ENCODE measurements at regions not wholly inside any gene's neighbourhood (a gene's known extent, or its start where the extent isn't known, plus 50 kb on each side); places are given as distances from the start of the nearest gene placed in this dataset.

DNA sequence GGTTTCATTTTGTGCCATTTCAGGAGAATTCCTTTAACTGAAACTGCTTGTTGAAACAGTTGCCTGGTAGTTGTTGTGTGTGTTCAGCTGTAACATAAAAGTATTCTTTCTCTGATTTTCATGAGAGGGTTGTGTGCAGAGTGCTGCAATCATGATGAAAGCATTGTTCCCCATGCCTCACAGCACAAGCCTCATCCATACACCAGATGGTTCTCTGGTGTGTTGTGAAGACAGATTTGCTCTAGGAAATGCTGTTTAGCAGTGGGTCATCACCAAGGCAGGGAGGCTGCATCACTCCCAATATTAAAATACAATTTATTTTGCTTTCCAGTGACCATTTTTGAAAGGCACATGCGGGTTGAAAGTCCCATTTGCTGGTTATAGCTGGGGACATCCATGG lies 404.4 kb downstream of the AACS start:
- TF ChIP-seq, protein P1, sequence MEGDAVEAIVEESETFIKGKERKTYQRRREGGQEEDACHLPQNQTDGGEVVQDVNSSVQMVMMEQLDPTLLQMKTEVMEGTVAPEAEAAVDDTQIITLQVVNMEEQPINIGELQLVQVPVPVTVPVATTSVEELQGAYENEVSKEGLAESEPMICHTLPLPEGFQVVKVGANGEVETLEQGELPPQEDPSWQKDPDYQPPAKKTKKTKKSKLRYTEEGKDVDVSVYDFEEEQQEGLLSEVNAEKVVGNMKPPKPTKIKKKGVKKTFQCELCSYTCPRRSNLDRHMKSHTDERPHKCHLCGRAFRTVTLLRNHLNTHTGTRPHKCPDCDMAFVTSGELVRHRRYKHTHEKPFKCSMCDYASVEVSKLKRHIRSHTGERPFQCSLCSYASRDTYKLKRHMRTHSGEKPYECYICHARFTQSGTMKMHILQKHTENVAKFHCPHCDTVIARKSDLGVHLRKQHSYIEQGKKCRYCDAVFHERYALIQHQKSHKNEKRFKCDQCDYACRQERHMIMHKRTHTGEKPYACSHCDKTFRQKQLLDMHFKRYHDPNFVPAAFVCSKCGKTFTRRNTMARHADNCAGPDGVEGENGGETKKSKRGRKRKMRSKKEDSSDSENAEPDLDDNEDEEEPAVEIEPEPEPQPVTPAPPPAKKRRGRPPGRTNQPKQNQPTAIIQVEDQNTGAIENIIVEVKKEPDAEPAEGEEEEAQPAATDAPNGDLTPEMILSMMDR (IDR thresholded peaks at IDR 0.05; ENCODE audit: borderline replicate concordance, control extremely low read depth, extremely low read depth, insufficient read depth, missing control alignments) = no peak
- in situ Hi-C loops (cut with MboI; ENCODE audit: low sequenced_read_pairs, unreplicated experiment) = no loop called here
- no peak for DNase-seq (ENCODE audit: low spot score)

DNA sequence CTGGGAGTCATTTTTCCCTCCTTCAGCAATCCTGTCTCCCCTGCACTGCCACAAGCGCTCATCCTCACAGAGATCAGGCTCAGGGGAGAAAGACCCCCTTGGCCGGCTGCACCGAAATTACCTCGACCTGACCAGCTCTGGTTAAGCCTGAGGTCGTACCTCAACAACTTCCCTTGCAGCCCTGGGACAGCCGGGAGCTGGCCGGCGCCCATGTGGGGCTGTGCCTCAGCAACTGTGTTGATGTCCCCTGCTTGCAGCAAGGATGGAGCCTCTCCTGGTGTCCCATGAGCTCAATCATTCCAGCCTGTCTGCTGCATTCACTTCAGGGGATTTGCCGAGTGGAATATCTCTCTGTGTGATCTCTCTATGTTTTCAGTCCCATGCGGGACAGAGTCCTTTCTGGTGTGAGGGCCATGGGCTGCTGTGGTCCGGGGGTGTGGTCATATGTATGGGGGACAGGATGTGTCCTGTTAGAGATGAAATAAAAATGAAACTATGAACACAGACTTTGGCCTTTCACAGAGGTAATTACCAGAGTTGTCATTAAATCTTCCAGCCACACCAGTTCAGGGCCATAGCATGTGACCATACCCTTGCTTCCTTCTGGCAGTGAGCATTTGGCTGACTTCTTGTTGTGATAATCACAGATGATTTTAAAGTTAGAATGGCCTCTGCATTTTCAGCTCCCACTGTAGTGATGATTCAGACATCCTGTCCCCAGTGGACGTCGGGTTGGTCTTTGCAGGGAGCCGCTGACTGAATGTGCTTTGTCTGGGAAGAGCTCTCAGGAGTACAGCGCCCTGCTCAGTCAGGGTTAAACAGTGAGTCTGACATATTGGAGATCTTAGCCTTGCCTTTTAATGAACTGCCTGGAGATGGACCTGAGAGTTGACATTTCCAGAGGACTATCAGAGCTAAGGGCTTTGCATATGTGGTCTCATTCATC lies 405.9 kb downstream of the AACS start:
- TF ChIP-seq, protein P1 (IDR thresholded peaks at IDR 0.05; ENCODE audit: borderline replicate concordance, control extremely low read depth, extremely low read depth, insufficient read depth, missing control alignments) = no peak
- peak; percentile 45 for DNase-seq (ENCODE audit: low spot score)
- in situ Hi-C loops (cut with MboI; ENCODE audit: low sequenced_read_pairs, unreplicated experiment) = no loop called here

DNA sequence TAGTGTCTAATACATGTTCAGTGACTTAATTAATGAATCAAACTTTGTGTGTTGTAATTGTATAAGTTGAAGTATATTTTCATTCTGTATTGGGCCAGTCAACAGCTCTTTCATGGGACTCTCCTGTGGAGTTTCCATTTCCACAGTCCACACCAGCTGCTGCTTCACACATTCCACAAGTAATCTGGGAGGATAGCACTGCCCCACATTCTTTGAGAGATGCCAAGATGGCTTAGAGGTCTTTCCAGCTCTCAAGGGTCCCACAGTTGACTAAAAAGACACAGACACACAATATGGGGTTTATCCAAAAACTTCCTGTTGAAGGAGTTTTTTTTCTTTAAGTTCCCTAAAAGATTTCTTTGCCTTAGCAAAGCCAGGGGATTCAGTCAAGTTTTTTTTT lies 408.3 kb downstream of the AACS start:
- DNase-seq (ENCODE audit: low spot score) = no peak
- TF ChIP-seq, protein P1 (IDR thresholded peaks at IDR 0.05; ENCODE audit: borderline replicate concordance, control extremely low read depth, extremely low read depth, insufficient read depth, missing control alignments) = no peak

DNA sequence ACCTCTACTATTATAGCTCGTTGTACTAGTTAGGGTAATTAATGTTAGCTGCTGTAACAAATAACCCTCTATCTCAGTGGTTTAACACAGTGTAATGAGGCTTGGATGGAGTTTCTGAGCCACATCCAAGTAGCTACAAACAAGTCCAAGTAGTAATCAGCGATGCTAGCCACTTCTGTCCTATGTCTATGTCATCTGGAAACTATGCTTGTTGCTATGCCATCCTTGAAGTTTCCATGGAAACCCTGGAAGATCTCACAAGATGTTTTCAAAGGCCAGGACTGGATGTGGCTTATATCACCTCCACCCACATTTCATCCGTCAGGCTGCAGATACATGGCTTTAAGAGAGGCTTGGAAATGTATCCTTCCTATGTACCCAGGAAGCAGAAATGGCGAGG lies 422.1 kb downstream of the AACS start:
- in situ Hi-C loops (cut with MboI; ENCODE audit: low sequenced_read_pairs, unreplicated experiment) = no loop called here
- no peak for DNase-seq (ENCODE audit: low spot score)
- TF ChIP-seq, protein P1 (IDR thresholded peaks at IDR 0.05; ENCODE audit: borderline replicate concordance, control extremely low read depth, extremely low read depth, insufficient read depth, missing control alignments) = no peak

More for the DNA sequence above, 408.3 kb downstream of the AACS start:
- in situ Hi-C loops (cut with MboI; ENCODE audit: low sequenced_read_pairs, unreplicated experiment) = no loop called here

DNA sequence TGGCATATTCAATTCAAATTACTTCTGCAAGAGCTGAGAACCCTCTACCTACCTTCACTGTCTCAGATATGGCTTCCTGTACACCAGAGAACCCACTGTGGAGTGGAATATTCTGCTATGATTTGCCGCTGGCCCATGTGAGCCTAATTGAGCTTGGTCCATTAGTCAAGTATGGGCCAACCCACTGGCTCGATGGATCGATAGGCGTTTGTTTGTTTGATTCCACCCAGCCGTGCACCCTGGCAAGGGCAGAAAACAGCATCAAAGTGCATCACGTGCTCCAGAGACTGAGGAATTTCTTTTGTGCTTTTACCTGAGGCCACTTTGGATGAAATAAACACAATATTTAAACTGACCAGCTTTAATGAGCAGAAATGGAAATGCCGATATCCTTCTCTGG lies 426.3 kb downstream of the AACS start:
- no peak for DNase-seq (ENCODE audit: low spot score)
- TF ChIP-seq, protein P1 (IDR thresholded peaks at IDR 0.05; ENCODE audit: borderline replicate concordance, control extremely low read depth, extremely low read depth, insufficient read depth, missing control alignments) = no peak
- in situ Hi-C loops (cut with MboI; ENCODE audit: low sequenced_read_pairs, unreplicated experiment) = no loop called here

DNA sequence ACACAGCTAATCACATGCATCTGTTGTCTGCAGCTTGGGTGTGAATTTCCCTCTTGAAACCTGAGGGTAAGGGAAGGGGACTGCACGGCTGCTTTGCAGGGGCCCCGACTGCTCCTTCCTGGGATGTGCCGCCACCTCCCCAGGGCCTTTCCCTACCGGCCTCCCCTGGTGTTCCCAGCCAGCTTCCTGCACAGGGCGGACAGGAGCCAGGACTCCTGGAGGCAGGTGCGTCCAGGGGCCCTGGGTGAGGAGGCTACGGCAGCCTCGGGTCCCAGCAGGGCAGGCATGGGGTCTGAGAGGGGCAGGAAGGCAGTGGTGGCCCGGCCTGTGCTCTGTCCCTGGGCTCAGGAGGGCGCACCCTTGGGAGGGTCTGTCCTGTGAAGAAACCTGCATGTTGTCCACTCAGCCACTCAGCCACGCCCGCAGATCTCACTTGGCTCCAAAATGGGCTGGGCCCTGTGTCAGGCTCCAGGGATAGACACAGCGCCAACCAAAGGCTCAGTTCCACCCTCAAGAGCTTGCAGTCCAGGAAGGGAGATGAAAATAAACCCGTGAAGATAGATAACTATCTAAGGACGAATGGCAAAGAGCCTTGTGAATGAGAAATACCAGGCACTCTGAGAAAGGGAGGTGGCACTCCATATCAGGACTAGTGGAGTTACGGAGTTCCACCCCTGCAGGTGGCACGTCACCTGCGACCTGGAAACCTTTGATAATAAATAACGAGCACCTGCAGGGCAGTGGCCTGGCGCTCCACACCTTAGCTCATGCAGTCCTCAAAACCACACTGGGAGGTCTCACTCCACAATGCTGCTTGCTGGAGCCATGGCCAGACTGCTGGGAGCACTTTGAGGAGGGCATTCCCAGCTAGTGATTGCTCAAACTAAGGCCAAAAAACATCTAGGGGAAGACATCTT lies 427.4 kb downstream of the AACS start:
- in situ Hi-C loops (cut with MboI; ENCODE audit: low sequenced_read_pairs, unreplicated experiment) = no loop called here
- DNase-seq (ENCODE audit: low spot score) = no peak
- TF ChIP-seq, protein P1 (IDR thresholded peaks at IDR 0.05; ENCODE audit: borderline replicate concordance, control extremely low read depth, extremely low read depth, insufficient read depth, missing control alignments) = no peak

Measured in GM13976 (cell line).